ENCODE measurements at regions not wholly inside any gene's neighbourhood (a gene's known extent, or its start where the extent isn't known, plus 50 kb on each side); places are given as distances from the start of the nearest gene placed in this dataset.

DNA sequence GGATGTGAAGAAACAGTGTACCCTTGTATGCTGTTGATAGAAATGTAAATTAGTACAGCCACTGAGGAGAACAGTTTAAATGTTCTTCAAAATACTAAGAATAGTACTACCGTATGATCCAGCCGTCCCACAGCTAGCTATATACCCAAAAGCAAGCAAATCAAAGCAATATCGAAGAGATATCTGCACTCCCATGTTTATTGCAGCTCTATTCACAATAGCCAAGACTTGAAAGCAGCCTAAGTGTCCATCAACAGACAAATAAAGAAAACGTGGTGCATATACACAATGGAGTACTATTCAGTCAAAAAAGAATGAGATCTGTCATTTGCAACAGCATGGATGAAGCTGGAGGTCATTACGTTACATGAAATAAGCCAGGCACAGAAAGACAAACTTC, 88.5 kb upstream of the SLC38A4 start:
- no peak for DNase-seq

GRCh38 chr12:46915082-46915481, 89.3 kb upstream of the SLC38A4 start:
- DNase-seq = no peak

- DNase-seq = no peak
Measured at GRCh38 chr12:46915836-46916235, 90.0 kb upstream of the SLC38A4 start.

GRCh38 chr12:46916796-46917419, 91.1 kb upstream of the SLC38A4 start:
- no peak for DNase-seq

- peak; percentile 22 for DNase-seq
Measured at GRCh38 chr12:46917821-46918220, 92.0 kb upstream of the SLC38A4 start.

DNA sequence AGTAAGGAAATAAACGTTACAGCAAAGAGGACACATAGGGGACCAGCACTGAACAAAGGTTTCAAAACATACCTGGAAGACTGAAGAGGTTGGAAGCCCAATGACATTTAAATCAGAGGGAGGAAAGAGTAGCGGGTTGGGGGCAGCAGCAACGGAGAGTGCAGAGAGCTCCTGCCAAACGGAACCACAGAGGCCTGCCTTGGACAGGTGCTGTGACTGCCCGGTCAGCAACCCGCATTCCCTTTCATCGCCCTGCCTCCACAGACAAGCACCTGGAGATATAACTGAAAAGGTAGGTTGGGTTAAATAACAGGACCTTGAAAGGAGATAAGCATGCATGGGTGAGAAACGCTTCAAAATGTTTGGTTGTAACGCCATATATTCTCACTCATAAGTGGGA, 92.8 kb upstream of the SLC38A4 start:
- no peak for DNase-seq

DNA sequence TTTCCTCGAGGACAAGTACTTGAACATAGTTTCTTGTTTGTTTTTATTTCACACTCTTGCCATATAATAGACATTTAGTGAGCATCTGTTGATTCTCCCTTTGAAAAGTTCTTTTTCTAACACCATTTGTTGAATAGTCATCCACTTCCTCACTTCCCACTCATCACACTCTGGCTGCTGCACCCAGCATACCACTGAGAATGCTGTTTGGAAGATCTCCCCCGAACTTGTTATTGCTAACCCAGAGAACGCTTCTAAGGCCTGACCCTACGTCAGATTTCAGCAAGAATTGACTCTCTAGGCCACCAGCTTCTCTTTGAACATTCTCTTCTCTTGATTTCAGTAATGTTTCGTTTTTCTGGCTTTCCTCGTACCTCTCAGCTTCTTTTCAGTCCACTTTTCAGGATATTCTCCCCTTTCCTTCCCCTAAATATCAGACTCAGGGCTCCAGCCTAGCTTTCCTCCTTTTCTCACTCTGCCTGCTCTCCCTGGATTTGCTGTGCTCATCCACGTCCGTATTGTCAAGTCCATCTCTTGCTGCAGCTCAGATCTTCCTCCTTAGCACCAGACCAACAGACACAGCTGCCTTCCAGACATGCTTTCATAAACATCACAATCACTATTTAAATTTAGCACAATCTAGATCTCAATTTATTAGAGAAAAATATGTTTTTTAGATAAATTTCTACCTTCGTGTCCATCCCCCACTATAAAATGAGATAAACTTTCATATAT, 94.0 kb upstream of the SLC38A4 start:
- DNase-seq = no peak

DNA sequence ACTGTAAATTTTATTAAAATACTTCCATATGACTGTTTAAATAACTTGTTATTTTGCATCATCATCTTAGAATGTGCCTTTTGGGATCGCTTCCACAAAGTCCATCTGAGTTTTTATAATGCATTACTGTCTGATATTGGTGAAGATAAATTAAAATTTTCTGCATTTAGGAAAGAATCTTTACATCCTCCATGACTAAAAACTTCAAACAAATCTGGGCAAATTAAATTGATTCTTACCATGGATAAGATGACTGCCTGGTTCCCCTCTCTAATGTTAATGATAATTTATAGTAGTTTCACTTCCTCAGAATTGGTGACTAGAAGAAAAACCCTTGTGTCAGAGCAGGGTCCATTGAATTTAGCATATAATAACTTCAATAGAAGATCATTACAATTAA, 94.7 kb upstream of the SLC38A4 start:
- DNase-seq = no peak

DNA sequence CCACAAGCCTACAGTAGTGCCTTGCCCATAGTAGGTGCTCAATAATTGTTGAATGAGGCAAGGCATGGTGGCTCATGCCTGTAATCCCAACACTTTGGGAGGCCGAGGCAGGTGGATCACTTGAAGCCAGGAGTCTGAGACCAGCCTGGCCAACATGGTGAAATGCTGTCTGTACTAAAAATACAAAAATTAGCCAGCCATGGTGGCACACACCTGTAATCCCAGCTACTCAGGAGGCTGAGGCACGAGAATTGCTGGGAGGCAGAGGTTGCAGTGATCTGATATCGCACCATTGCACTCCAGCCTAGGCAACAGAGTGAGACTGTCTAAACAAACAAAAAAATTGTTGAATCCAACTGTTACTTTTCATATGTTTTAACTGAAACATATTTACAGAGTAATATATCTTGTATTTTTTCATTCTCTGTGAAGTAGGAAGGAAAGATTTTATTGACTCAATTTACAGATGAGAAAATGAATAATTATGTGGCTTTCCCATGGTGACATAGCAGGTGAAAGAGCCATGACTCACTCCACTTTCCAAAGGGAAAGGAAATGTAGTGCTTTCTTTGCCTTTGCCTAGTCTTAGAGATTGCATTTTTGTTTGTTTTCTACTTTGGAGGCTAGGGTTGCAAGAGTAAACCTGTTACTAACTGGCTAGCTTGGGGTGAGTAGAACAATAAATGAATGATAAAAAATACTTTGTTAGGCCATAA, 95.4 kb upstream of the SLC38A4 start:
- no peak for DNase-seq

DNA sequence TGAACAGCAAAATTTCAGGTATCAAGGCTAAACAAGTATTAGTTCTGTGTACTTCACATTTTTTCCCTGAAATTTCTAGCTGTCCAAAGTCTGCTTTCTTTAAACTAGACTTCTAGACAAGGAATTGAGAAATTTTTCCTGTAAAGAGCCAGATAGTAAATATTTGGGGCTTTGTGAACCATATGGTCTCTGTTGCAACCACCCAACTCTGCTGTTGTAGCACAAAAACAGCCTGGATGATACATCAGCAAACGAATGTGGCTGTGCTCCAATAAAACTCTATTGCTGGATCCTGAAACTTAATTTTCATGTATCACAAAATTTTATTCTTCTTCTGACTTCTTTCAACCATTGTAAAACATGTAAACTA, 96.0 kb upstream of the SLC38A4 start:
- DNase-seq = no peak

DNA sequence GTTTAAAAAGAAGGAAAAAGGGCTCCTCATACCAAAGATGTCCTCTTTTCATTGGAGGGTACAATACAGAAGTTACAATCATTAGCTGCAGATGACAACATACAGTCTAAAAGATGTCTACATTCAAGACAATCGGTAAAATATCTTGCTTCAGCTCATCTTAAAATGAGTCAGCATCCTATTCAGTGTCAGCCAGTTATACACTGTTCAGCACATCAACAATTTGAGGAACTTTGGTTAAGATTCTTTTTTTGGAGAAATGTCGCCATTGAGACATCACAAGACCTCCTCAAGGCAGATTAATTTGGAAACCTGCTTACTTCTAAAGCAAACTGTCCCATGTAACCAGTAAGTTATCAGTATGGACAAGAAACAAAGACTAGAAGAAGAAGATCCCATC, 100.7 kb upstream of the SLC38A4 start:
- DNase-seq = no peak

DNA sequence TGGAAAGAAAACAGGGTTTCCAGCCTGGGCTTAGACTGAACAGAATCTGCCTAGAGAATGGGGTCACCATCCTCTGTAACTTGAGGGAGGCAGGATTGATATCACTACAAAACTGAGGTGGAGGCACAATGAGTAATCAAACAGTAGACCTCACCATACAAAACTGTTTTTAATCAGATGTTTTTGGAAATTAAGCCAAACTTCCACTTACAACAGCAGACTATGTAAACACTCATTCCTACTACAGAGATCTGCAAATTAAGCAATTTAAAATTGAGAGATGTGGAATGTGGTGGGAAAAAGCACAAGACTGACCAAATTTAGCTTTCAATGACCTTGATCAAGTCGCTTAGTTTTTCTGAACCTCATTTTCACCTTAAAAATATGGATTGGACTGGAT, 104.3 kb upstream of the SLC38A4 start:
- DNase-seq = no peak

GRCh38 chr12:46933947-46934346, 108.2 kb upstream of the SLC38A4 start:
- no peak for DNase-seq

GRCh38 chr12:46934374-46935111, 108.7 kb upstream of the SLC38A4 start:
- no peak for DNase-seq

GRCh38 chr12:46935271-46935847, 109.6 kb upstream of the SLC38A4 start:
- no peak for DNase-seq

GRCh38 chr12:46936042-46936441, 110.2 kb upstream of the SLC38A4 start:
- no peak for DNase-seq

GRCh38 chr12:46938071-46938678, 112.4 kb upstream of the SLC38A4 start:
- DNase-seq = no peak

- no peak for DNase-seq
Measured at GRCh38 chr12:46941981-46942380, 116.2 kb upstream of the SLC38A4 start.

GRCh38 chr12:46942579-46942978, 116.8 kb upstream of the SLC38A4 start:
- DNase-seq = no peak

DNA sequence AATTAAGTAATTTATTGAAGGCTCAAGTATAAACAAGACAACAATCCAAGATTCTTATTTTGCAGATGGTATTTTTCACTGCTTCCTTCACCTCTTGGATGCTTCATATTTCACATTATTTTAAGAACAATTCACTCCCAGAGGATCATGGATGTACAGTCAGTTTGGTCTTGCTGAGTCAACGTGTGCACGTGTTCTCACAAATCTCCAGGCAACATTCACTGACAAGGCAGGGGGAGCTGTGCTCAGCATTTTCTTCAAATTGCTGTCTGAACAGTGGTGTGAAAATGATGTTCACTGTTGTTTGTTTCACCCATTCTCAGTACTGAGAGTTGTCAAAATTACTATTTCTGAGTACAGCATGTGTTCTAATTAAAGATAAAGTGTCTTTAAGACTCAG, 118.3 kb upstream of the SLC38A4 start:
- no peak for DNase-seq

DNA sequence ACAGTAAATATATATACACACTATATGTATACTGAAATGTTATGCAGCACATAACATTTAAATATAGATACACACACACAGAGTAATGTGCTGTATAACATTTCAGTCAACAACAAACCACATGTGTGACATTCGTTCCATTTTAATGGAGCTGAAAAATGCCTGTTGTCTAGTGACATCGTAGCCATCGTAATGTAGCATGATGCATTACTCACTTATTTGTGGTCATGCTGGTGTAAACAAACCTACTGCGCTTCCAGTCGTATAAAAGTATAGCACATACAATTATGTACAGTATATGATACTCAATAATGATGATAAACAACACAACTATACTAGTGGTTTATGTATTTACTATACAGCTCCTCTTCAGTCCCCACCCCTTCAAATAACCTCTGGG, 119.0 kb upstream of the SLC38A4 start:
- DNase-seq = no peak

DNA sequence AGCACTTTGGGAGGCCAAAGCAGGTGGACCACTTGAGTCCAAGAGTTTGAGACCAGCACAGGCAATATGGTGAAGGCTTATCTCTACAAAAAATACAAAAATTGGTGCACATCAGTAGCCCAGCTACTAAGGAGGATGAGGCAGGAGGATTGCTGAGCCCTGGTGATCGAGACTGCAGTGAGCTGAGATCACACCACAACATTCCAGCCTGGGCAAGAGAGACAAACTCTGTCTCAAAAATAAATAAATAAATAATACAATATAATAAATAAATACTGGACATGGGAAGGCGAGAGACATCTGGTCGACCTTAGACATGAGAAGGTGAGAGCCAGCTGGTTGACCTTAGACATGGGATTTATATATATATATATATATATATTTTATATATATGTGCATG, 119.8 kb upstream of the SLC38A4 start:
- DNase-seq = no peak

- no peak for DNase-seq
Measured at GRCh38 chr12:46946137-46946536, 120.3 kb upstream of the SLC38A4 start.
